Peyer's patch (tissue), 4 donors: ENCODE measurements at regions not wholly inside any gene's neighbourhood (a gene's known extent, or its start where the extent isn't known, plus 50 kb on each side); places are given as distances from the start of the nearest gene placed in this dataset.

ENCODE experiments used
- DNase-seq, 3 donors: peaks; one replicate each; pipeline ENCODE4 v3.0.0-alpha.2; 2017 to 2019
- H3K27ac ChIP-seq, 4 donors: fragments of 200-600 bp; sonication (generic); one replicate each; pipeline ENCODE4 v1.5.1; 2016 to 2019
- H3K27me3 ChIP-seq, 2 donors: fragments of 200-600 bp; sonication (generic); one replicate each; pipeline ENCODE4 v1.5.1; 2019
- H3K36me3 ChIP-seq, 3 donors: fragments of 200-600 bp; sonication (generic); one replicate each; pipeline ENCODE4 v1.5.1; 2016 to 2019
- H3K4me1 ChIP-seq, 4 donors: fragments of 200-600 bp; sonication (generic); one replicate each; pipeline ENCODE4 v1.5.1; 2016 to 2019
- H3K4me3 ChIP-seq, 4 donors: fragments of 200-600 bp; sonication (generic); 1 replicate in 3 of 4; 2 replicates in 1 of 4; pipeline ENCODE4 v1.5.1; 2016 to 2019; ENCODE audit warnings: mild to moderate bottlenecking in 1 of 4
- H3K9me3 ChIP-seq, 4 donors: fragments of 200-600 bp; sonication (generic); one replicate each; pipeline ENCODE4 v1.5.1; 2016 to 2019; ENCODE audit warnings: mild to moderate bottlenecking in 1 of 4
- POLR2A ChIP-seq, 2 donors: fragments of 450-650 bp; IDR thresholded peaks; one replicate each; pipeline ENCODE4 v1.5.1; 2017; ENCODE audit warnings: antibody characterized with exemption in 2 of 2, mild to moderate bottlenecking in 2 of 2, moderate library complexity in 2 of 2
- TF ChIP-seq, protein P1 (sequence below), 6 experiments: fragments of 450-650 bp in 4 of 6; fragments of 200-600 bp in 2 of 6; sonication (generic) in 1 of 6; IDR thresholded peaks; one replicate each; pipeline ENCODE4 v1.5.1; 2017 to 2019; ENCODE audit warnings: antibody characterized with exemption in 6 of 6, mild to moderate bottlenecking in 3 of 6, moderate library complexity in 1 of 6

DNA sequence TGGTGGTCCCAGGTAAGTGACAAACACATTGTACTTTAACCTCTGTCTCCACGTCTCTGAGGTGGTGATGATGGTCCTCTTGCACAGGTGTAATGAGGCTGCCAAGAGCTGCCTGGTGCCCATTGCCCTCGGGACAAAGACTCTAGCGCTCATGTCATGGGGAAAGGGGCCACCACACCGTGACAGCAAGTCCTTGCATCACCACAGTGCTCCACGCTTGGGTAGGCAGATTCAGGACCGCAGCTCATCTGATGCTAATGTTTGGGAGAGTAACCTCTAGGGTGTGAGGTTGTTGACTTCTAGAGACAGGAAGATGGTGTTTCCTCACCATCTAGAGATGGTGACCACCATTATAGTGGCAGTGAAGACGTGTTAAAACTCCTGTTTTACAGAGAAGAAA, 395.6 kb downstream of the ADRA2A start:
- Histone ChIP-seq H3K4me1 (no peaks in the 10 kb centered on the region), H3K9me3 (no peaks in the 10 kb centered on the region), H3K36me3 (no peaks in the 10 kb centered on the region), H3K4me3 (no peak overlapping the region), H3K27me3 (no peaks in the 10 kb centered on the region), H3K27ac (no peak overlapping the region)
- no peak for TF ChIP-seq POLR2A (IDR thresholded peaks at IDR 0.05)
- TF ChIP-seq, protein P1, sequence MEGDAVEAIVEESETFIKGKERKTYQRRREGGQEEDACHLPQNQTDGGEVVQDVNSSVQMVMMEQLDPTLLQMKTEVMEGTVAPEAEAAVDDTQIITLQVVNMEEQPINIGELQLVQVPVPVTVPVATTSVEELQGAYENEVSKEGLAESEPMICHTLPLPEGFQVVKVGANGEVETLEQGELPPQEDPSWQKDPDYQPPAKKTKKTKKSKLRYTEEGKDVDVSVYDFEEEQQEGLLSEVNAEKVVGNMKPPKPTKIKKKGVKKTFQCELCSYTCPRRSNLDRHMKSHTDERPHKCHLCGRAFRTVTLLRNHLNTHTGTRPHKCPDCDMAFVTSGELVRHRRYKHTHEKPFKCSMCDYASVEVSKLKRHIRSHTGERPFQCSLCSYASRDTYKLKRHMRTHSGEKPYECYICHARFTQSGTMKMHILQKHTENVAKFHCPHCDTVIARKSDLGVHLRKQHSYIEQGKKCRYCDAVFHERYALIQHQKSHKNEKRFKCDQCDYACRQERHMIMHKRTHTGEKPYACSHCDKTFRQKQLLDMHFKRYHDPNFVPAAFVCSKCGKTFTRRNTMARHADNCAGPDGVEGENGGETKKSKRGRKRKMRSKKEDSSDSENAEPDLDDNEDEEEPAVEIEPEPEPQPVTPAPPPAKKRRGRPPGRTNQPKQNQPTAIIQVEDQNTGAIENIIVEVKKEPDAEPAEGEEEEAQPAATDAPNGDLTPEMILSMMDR (IDR thresholded peaks at IDR 0.05), result no peak
- no peak for DNase-seq

DNA sequence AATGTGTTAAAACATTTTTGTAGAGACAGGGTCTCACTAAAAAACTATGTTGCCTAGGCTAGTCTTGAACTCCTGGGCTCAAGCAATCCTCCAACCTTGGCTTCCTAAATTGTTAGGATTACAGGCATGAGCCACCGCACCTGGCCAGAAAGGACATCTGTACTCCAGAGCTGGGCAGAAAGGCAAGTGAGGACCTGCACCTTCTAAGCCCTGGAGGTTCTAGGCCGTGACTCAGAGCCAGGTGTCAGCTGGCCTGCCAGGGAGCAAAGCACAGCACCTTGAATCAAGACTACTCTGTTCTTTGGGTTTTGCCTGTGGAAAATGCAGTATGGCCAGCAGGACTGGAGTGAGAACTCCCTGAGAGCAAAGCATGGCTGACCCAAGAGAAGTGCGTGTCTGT, 396.5 kb downstream of the ADRA2A start:
- TF ChIP-seq, protein P1 (IDR thresholded peaks at IDR 0.05), result no peak
- no peak for TF ChIP-seq POLR2A (IDR thresholded peaks at IDR 0.05)
- H3K27ac ChIP-seq, result no peak overlapping the region
- no peak overlapping the region for H3K4me3 ChIP-seq
- H3K27me3 ChIP-seq, result no peaks in the 10 kb centered on the region
- H3K9me3 ChIP-seq, result no peaks in the 10 kb centered on the region
- H3K36me3 ChIP-seq, result no peaks in the 10 kb centered on the region
- H3K4me1 ChIP-seq, result no peaks in the 10 kb centered on the region
- no peak for DNase-seq

DNA sequence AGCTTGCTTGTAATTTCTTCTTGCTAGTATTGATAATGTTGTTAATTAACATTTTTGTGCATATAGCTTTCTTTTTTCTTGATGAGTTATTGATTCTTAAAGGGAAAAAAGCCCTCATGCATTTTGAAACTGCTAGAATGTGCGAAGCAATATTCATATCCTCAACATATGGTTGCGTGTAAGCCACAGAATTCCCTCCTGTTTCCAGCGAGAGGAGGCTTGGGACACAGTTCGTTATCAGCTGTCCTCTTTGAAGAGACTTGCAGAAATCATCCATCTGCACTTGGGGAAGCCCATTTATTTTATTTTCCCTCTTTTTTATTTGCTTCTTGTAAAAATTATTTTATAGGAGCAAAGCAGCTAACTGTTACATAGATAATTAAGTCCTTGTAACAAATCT, 398.0 kb downstream of the ADRA2A start:
- H3K36me3 ChIP-seq, result no peaks in the 10 kb centered on the region
- H3K9me3 ChIP-seq, result no peaks in the 10 kb centered on the region
- TF ChIP-seq, protein P1 (IDR thresholded peaks at IDR 0.05), result no peak
- TF ChIP-seq POLR2A (IDR thresholded peaks at IDR 0.05), result no peak
- H3K4me3 ChIP-seq, result no peak overlapping the region
- H3K4me1 ChIP-seq, result no peaks in the 10 kb centered on the region
- DNase-seq, result no peak
- H3K27ac ChIP-seq, result no peak overlapping the region
- H3K27me3 ChIP-seq, result no peaks in the 10 kb centered on the region

DNA sequence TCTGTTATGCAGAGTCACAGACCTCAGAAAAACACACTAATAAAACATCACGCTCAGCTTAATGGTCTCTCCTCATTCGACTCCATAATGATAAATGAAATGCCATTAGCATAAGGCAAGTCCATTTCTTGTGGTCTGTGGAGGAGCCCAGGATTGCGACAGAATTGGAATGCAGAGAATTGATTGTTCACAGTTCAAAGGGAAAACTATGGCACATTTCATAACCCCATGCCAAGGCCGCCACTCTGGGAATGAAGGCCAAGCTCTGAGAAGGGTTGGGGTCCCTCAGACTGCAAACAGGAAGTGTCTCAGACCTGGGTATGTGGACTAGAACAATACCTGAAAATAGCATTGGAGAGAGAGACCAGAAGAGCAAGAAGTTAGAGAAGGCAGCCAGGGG, 398.9 kb downstream of the ADRA2A start:
- no peaks in the 10 kb centered on the region for H3K36me3 ChIP-seq
- no peaks in the 10 kb centered on the region for H3K9me3 ChIP-seq
- H3K4me3 ChIP-seq, result no peak overlapping the region
- no peaks in the 10 kb centered on the region for H3K27me3 ChIP-seq
- DNase-seq, result no peak
- TF ChIP-seq POLR2A (IDR thresholded peaks at IDR 0.05), result no peak
- TF ChIP-seq, protein P1 (IDR thresholded peaks at IDR 0.05), result no peak
- H3K4me1 ChIP-seq, result no peaks in the 10 kb centered on the region
- no peak overlapping the region for H3K27ac ChIP-seq

DNA sequence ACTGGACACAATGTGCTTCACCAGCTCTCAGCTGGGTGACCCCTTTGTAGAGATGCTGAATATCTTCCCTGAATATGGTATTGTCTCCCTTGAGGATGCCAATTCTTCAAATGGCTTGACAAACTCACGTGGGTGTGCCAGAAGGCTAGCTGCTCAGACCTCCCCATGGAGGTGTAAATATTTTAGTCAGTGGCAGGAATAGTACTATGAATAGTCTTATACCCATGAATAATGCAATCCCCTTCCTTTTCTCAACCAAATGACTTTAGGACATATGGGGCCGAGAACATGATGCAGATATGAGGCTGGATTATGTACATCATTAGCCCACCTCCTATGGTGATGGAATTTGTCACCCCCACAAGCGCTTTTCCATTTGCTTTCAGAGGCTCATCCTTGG, 401.8 kb downstream of the ADRA2A start:
- TF ChIP-seq, protein P1 (IDR thresholded peaks at IDR 0.05), result no peak
- no peak for TF ChIP-seq POLR2A (IDR thresholded peaks at IDR 0.05)
- Histone ChIP-seq H3K9me3 (no peaks in the 10 kb centered on the region), H3K27me3 (no peaks in the 10 kb centered on the region), H3K36me3 (no peaks in the 10 kb centered on the region), H3K4me3 (no peak overlapping the region), H3K27ac (no peak overlapping the region), H3K4me1 (no peaks in the 10 kb centered on the region)
- no peak for DNase-seq

DNA sequence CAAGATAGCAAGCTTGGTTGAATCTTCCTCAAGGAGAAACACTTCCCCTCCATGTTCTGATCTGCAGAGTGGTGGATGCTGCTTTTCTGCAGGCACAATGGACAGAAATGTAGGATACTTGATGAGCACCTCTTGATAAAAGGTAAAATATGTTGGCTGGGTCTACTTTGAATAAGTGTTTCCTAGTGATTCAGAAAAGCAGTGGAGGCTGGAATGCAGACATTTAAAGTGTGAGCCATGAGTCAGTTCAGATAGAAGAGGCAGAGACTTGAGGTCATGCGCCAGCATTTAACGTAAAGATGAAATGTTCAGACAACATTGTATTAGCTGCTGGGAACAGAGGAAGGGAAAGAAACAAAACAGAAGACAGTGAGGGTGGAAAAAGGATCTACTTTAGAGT, 403.1 kb downstream of the ADRA2A start:
- TF ChIP-seq, protein P1 (IDR thresholded peaks at IDR 0.05), result no peak
- TF ChIP-seq POLR2A (IDR thresholded peaks at IDR 0.05), result no peak
- no peaks in the 10 kb centered on the region for H3K9me3 ChIP-seq
- no peaks in the 10 kb centered on the region for H3K36me3 ChIP-seq
- no peaks in the 10 kb centered on the region for H3K27me3 ChIP-seq
- DNase-seq, result no peak
- no peak overlapping the region for H3K27ac ChIP-seq
- H3K4me3 ChIP-seq, result no peak overlapping the region
- no peaks in the 10 kb centered on the region for H3K4me1 ChIP-seq
